SH-SY5Y (cell line): ENCODE measurements at regions not wholly inside any gene's neighbourhood (a gene's known extent, or its start where the extent isn't known, plus 50 kb on each side); places are given as distances from the start of the nearest gene placed in this dataset.

Source experiments
- GATA2 ChIP-seq: IDR thresholded peaks from 2 replicates; pipeline ENCODE4 v1.6.1; 2011; ENCODE audit warnings: mild to moderate bottlenecking, low read depth, low read length
- GATA3 ChIP-seq: IDR thresholded peaks from 2 replicates; pipeline ENCODE4 v1.6.1; 2011; ENCODE audit warnings: low read depth, mild to moderate bottlenecking, low read length, moderate library complexity

GRCh38 chr10:71052076-71052660, 160.2 kb upstream of the UNC5B start:
- TF ChIP-seq GATA2, result no peak
- no peak for TF ChIP-seq GATA3
